ENCODE measurements at regions not wholly inside any gene's neighbourhood (a gene's known extent, or its start where the extent isn't known, plus 50 kb on each side); places are given as distances from the start of the nearest gene placed in this dataset.

DNA sequence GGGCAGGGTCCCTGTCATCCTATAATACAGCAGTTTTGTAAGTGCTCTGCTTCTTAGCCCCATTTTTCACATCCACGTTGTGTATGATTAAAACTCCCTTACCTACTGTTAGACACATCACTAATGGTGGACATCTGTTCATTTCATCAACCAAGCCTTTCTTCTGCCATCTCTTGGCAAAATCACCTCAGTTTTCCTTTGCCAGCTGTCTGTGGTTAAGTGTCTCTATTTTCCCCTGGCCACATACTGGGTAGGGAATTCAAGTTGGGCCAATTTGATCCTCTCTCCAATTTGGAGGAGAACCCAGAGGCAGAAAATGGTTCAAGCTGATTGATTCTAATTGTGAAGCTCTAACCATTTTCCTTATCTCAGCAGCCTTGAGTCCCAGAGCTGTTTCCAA, 436.1 kb downstream of the PCDH7 start:
- Histone ChIP-seq H3K4me1 (ENCODE audit: insufficient read depth, low read length, poor library complexity, severe bottlenecking) (no peaks in the 10 kb centered on the region), H3K27ac (ENCODE audit: low read depth, low read length, poor library complexity, severe bottlenecking) (no peak overlapping the region), H3K9me3 (ENCODE audit: low read depth, low read length, poor library complexity, severe bottlenecking) (no peaks in the 10 kb centered on the region), H3K27me3 (replicated peaks; ENCODE audit: insufficient read depth, low read depth, low read length, poor library complexity) (no peaks in the 10 kb centered on the region), H3K36me3 (ENCODE audit: insufficient read depth, low read length, poor library complexity, severe bottlenecking) (no peaks in the 10 kb centered on the region), H3K4me3 (ENCODE audit: low read depth, low read length, poor library complexity, severe bottlenecking) (no peak overlapping the region)
- ChIA-PET POLR2A (ENCODE audit: low non-redundant PET) (no interaction called here), CTCF (no interaction called here)
- TF ChIP-seq EZH2 (IDR thresholded peaks at IDR 0.05; ENCODE audit: borderline replicate concordance, low read depth, low read length, poor library complexity, severe bottlenecking) (no peak), CTCF (conservative IDR thresholded peaks at IDR 0.05; ENCODE audit: low read depth, low read length) (no peak)
- intact Hi-C loops (cut with micrococcal nuclease; ENCODE audit: unreplicated experiment), result no loop called here
- BruUV-seq (replicated peaks), result no TSS peak
- DNase-seq (ENCODE audit: low spot score), result no peak

DNA sequence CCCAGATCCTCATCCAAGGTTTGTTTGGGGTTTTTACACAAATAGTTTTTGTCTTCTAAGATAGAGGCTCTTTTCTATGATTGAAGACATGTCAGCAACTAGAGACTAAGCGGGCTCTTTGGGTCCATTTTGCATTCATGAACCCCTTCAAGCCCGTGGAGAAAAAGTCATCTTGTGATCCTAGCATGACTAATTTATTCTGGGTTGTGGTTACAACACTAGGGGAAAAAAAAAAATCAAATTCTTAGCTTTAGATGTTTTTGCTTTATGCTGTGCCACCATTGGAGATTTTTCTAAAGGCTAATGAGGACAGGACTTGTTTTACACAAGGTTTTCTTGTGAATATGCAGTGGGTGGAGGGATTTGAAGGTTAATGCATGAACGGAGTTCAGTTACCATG, 440.0 kb downstream of the PCDH7 start:
- CTCF ChIA-PET, result interaction anchor here (0.5 kb wide), 1 partner anchor 1338 kb away, joined by 7 read pairs; no protein-coding TSS in a partner anchor

DNA sequence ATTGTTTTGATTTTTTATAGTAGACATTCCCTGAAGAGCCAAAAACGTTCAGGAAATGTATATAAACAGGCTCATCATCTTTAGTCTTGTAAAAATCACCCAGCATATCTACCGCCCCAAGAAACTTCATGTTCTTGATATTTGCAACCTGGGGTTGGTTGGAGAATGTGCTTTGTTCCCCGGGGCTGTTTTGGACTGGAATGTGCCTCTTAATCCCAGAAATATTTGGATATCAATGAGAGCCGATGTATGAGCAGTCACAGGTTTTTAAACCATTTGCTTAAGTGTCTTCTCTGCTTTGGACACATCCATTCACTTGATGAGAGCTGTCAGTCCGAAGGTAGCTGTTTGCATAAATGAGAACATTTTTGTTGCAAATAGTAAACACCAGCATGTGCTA, 449.7 kb downstream of the PCDH7 start:
- H3K4me1 ChIP-seq (ENCODE audit: insufficient read depth, low read length, poor library complexity, severe bottlenecking), result peaks cover 11% of the 10 kb centered on the region
- no peak overlapping the region for H3K4me3 ChIP-seq (ENCODE audit: low read depth, low read length, poor library complexity, severe bottlenecking)
- ChIA-PET POLR2A (ENCODE audit: low non-redundant PET) (no interaction called here), CTCF (no interaction called here)
- no peak for DNase-seq (ENCODE audit: low spot score)
- H3K27ac ChIP-seq (ENCODE audit: low read depth, low read length, poor library complexity, severe bottlenecking), result no peak overlapping the region
- no peaks in the 10 kb centered on the region for H3K9me3 ChIP-seq (ENCODE audit: low read depth, low read length, poor library complexity, severe bottlenecking)
- no peaks in the 10 kb centered on the region for H3K36me3 ChIP-seq (ENCODE audit: insufficient read depth, low read length, poor library complexity, severe bottlenecking)
- no peaks in the 10 kb centered on the region for H3K27me3 ChIP-seq (replicated peaks; ENCODE audit: insufficient read depth, low read depth, low read length, poor library complexity)
- intact Hi-C loops (cut with micrococcal nuclease; ENCODE audit: unreplicated experiment), result no loop called here
- no peak for TF ChIP-seq CTCF (conservative IDR thresholded peaks at IDR 0.05; ENCODE audit: low read depth, low read length)
- TF ChIP-seq EZH2 (IDR thresholded peaks at IDR 0.05; ENCODE audit: borderline replicate concordance, low read depth, low read length, poor library complexity, severe bottlenecking), result no peak
- BruUV-seq (replicated peaks), result no TSS peak

More for the DNA sequence above, 440.0 kb downstream of the PCDH7 start:
- Histone ChIP-seq H3K27me3 (replicated peaks; ENCODE audit: insufficient read depth, low read depth, low read length, poor library complexity) (no peaks in the 10 kb centered on the region), H3K4me1 (ENCODE audit: insufficient read depth, low read length, poor library complexity, severe bottlenecking) (peaks cover 2% of the 10 kb centered on the region), H3K4me3 (ENCODE audit: low read depth, low read length, poor library complexity, severe bottlenecking) (no peak overlapping the region), H3K27ac (ENCODE audit: low read depth, low read length, poor library complexity, severe bottlenecking) (no peak overlapping the region), H3K9me3 (ENCODE audit: low read depth, low read length, poor library complexity, severe bottlenecking) (no peaks in the 10 kb centered on the region), H3K36me3 (ENCODE audit: insufficient read depth, low read length, poor library complexity, severe bottlenecking) (no peaks in the 10 kb centered on the region)
- BruUV-seq (replicated peaks), result no TSS peak
- TF ChIP-seq EZH2 (IDR thresholded peaks at IDR 0.05; ENCODE audit: borderline replicate concordance, low read depth, low read length, poor library complexity, severe bottlenecking), result no peak
- no peak for TF ChIP-seq CTCF (conservative IDR thresholded peaks at IDR 0.05; ENCODE audit: low read depth, low read length)
- DNase-seq (ENCODE audit: low spot score), result no peak
- POLR2A ChIA-PET (ENCODE audit: low non-redundant PET), result no interaction called here
- intact Hi-C loops (cut with micrococcal nuclease; ENCODE audit: unreplicated experiment), result no loop called here
